Lower leg skin (tissue), 4 donors: ENCODE measurements at regions not wholly inside any gene's neighbourhood (a gene's known extent, or its start where the extent isn't known, plus 50 kb on each side); places are given as distances from the start of the nearest gene placed in this dataset.

ENCODE experiments used
- DNase-seq, 2 donors: peaks; one replicate each; pipeline ENCODE4 v3.0.0-alpha.2; 2019; ENCODE audit warnings: low spot score in 2 of 2
- H3K4me3 ChIP-seq: fragments of 200-600 bp; sonication (generic); 2 replicates; pipeline ENCODE4 v1.5.1; 2017; ENCODE audit warnings: mild to moderate bottlenecking, low read depth; ENCODE audit not compliant: poor library complexity, severe bottlenecking
- POLR2A ChIP-seq, 2 donors: fragments of 450-650 bp; IDR thresholded peaks; one replicate each; pipeline ENCODE4 v1.6.1; 2016 to 2017; ENCODE audit warnings: antibody characterized with exemption in 2 of 2, mild to moderate bottlenecking in 1 of 2, moderate library complexity in 1 of 2
- WGBS, 2 donors: methylation state at CpG; one replicate each; pipeline ENCODE4 v1.1.5; 2018; 5-methylcytosine and 5-hydroxymethylcytosine counted together
- intact Hi-C: fragments of 100-400 bp; cut with DNase I; formaldehyde crosslinking; loops from one replicate; pipeline ENCODE4 v1.15.0; 2023; ENCODE audit warnings: low total_unique reads
- TF ChIP-seq, protein P1 (sequence below), 3 donors: fragments of 450-650 bp; IDR thresholded peaks; one replicate each; pipeline ENCODE4 v1.5.1; 2016; ENCODE audit warnings: antibody characterized with exemption in 3 of 3, mild to moderate bottlenecking in 3 of 3, moderate library complexity in 2 of 3

DNA sequence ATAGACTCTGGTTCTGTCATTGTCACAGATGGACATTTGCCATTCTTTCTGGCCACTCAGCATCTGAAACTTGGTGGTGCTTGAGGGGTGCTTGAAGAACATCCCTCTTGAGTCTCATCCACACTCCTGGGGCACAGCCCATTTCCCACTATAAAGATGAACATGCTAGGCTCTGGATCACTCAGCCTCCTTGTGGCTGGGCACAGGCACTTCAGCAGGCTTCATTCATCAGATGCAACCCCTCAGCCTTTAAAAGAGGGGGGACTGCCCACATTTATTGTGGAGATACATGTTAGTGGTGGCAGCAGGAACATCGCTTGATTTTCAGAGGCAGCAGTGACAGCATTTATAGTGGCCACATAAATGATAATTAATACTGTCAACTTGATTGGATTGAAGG, 124.7 kb upstream of the NIPBL start:
- no peak for DNase-seq
- WGBS, 2 donors = 92 to 95% methylated on average over 1 of the region's 1 CpG
- intact Hi-C loops = no loop called here
- H3K4me3 ChIP-seq = no peak overlapping the region
- TF ChIP-seq POLR2A (IDR thresholded peaks at IDR 0.05) = no peak
- TF ChIP-seq, protein P1, sequence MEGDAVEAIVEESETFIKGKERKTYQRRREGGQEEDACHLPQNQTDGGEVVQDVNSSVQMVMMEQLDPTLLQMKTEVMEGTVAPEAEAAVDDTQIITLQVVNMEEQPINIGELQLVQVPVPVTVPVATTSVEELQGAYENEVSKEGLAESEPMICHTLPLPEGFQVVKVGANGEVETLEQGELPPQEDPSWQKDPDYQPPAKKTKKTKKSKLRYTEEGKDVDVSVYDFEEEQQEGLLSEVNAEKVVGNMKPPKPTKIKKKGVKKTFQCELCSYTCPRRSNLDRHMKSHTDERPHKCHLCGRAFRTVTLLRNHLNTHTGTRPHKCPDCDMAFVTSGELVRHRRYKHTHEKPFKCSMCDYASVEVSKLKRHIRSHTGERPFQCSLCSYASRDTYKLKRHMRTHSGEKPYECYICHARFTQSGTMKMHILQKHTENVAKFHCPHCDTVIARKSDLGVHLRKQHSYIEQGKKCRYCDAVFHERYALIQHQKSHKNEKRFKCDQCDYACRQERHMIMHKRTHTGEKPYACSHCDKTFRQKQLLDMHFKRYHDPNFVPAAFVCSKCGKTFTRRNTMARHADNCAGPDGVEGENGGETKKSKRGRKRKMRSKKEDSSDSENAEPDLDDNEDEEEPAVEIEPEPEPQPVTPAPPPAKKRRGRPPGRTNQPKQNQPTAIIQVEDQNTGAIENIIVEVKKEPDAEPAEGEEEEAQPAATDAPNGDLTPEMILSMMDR (IDR thresholded peaks at IDR 0.05) = no peak

GRCh38 chr5:36755342-36755741, 121.2 kb upstream of the NIPBL start:
- H3K4me3 ChIP-seq = no peak overlapping the region
- no peak for TF ChIP-seq POLR2A (IDR thresholded peaks at IDR 0.05)
- TF ChIP-seq, protein P1 (IDR thresholded peaks at IDR 0.05) = no peak
- no peak for DNase-seq
- WGBS, 2 donors = 90 to 94% methylated on average over 3 of the region's 3 CpGs
- intact Hi-C loops = no loop called here

- TF ChIP-seq POLR2A (IDR thresholded peaks at IDR 0.05) = no peak
- TF ChIP-seq, protein P1 (IDR thresholded peaks at IDR 0.05) = no peak
- no peak for DNase-seq
- WGBS, 2 donors = 82 to 86% methylated on average over 1 of the region's 1 CpG
- H3K4me3 ChIP-seq = no peak overlapping the region
- intact Hi-C loops = no loop called here
Measured at GRCh38 chr5:36755920-36756488, 120.6 kb upstream of the NIPBL start.

GRCh38 chr5:36756848-36757247, 119.7 kb upstream of the NIPBL start:
- WGBS, 2 donors = 92 to 95% methylated on average over 2 of the region's 2 CpGs
- TF ChIP-seq POLR2A (IDR thresholded peaks at IDR 0.05) = no peak
- TF ChIP-seq, protein P1 (IDR thresholded peaks at IDR 0.05) = no peak
- no peak for DNase-seq
- H3K4me3 ChIP-seq = no peak overlapping the region
- intact Hi-C loops = no loop called here

GRCh38 chr5:36759117-36759516, 117.5 kb upstream of the NIPBL start:
- DNase-seq = no peak

More at GRCh38 chr5:36759117-36759516, 117.5 kb upstream of the NIPBL start:
- intact Hi-C loops = no loop called here
- H3K4me3 ChIP-seq = no peak overlapping the region
- TF ChIP-seq, protein P1 (IDR thresholded peaks at IDR 0.05) = no peak
- TF ChIP-seq POLR2A (IDR thresholded peaks at IDR 0.05) = no peak
- 90 to 92% methylated on average over 1 of the region's 1 CpG for WGBS, 2 donors
